ENCODE measurements at regions not wholly inside any gene's neighbourhood (a gene's known extent, or its start where the extent isn't known, plus 50 kb on each side); places are given as distances from the start of the nearest gene placed in this dataset.
"Not testable (repeated sequence)": the region's sequence is repeated elsewhere in the genome, so short reads cannot be mapped to it uniquely, and the experiment has no call there.

- not testable (repeated sequence) for H3K9ac ChIP-seq (ENCODE audit: low read length); H3K4me1 ChIP-seq (ENCODE audit: insufficient read depth, low read length); H3K4me3 ChIP-seq (ENCODE audit: low read depth in 1 of 2, low read length in 2 of 2); H3K36me3 ChIP-seq (ENCODE audit: insufficient read depth, low read length); H3K9me3 ChIP-seq (ENCODE audit: low read length); H3K27ac ChIP-seq (ENCODE audit: low read depth, low read length); H3K27me3 ChIP-seq (ENCODE audit: control insufficient read depth in 1 of 2, insufficient read depth in 2 of 2, low read length in 2 of 2)
Observed at GRCh38 chr2:16089491-16089890, 149.1 kb downstream of the MYCN start.

DNA sequence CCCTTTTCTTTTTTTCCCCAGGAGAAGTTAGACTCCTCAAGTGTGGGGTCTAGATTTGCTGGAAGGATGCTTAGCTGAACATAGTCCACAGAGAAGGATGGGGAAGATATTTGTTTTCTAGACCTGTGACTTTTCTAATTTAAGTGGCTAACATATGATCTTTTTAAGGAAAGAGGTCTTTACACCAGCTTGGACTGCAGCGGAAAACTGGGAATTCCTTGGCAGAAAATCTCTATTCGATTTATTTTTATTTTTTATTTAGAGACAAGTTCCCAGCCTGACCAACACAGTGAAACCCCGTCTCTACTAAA, 148.4 kb downstream of the MYCN start:
- no peaks in the 10 kb centered on the region for H3K27me3 ChIP-seq (ENCODE audit: control insufficient read depth in 1 of 2, insufficient read depth in 2 of 2, low read length in 2 of 2)
- no peak overlapping the region for H3K4me3 ChIP-seq (ENCODE audit: low read depth in 1 of 2, low read length in 2 of 2)
- no peaks in the 10 kb centered on the region for H3K9me3 ChIP-seq (ENCODE audit: low read length)
- H3K27ac ChIP-seq (ENCODE audit: low read depth, low read length), result no peak overlapping the region
- H3K4me1 ChIP-seq (ENCODE audit: insufficient read depth, low read length), result no peaks in the 10 kb centered on the region
- no peak overlapping the region for H3K9ac ChIP-seq (ENCODE audit: low read length)
- H3K36me3 ChIP-seq (ENCODE audit: insufficient read depth, low read length), result no peaks in the 10 kb centered on the region

DNA sequence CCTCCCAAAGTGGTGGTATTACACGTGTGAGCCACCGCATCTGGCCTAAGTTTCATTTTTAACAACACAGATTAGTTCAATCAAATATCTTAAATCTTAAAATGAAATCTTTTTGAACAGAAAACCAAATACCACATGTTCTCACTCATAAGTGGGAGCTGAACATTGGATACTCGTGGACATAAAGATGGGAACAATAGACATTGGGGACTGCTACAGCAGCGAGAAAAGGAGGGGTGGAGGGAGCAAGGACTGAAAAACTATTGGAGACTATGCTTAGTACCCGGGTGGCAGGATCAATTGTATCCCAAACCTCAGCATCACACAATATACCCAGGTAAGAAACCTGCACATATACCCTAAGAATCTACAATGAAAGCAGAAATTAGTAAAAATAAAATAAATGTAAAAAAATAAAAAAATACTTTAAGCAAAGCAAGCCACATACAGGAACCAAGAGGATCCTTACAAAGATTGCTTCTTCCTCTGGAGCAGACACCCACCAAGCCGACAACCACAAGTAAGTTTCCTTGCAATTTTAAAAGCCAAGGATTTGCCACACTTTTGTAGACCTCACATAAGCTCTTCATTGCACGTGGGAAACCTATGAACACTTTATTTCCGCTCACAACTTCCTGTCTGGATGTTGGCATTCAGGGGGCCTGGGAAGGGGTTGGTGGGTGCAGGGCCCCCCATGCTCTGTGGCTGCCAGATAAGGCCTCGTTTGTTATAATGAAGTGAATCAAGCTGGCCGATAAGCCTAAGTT, 147.9 kb downstream of the MYCN start:
- Histone ChIP-seq H3K36me3 (ENCODE audit: insufficient read depth, low read length) (no peaks in the 10 kb centered on the region), H3K9ac (ENCODE audit: low read length) (no peak overlapping the region), H3K4me3 (ENCODE audit: low read depth in 1 of 2, low read length in 2 of 2) (no peak overlapping the region), H3K27ac (ENCODE audit: low read depth, low read length) (no peak overlapping the region), H3K4me1 (ENCODE audit: insufficient read depth, low read length) (no peaks in the 10 kb centered on the region), H3K9me3 (ENCODE audit: low read length) (no peaks in the 10 kb centered on the region), H3K27me3 (ENCODE audit: control insufficient read depth in 1 of 2, insufficient read depth in 2 of 2, low read length in 2 of 2) (no peaks in the 10 kb centered on the region)

- not testable (repeated sequence) for H3K9me3 ChIP-seq (ENCODE audit: low read length); H3K27ac ChIP-seq (ENCODE audit: low read depth, low read length); H3K27me3 ChIP-seq (ENCODE audit: control insufficient read depth in 1 of 2, insufficient read depth in 2 of 2, low read length in 2 of 2); H3K4me3 ChIP-seq (ENCODE audit: low read depth in 1 of 2, low read length in 2 of 2); H3K4me1 ChIP-seq (ENCODE audit: insufficient read depth, low read length); H3K36me3 ChIP-seq (ENCODE audit: insufficient read depth, low read length); H3K9ac ChIP-seq (ENCODE audit: low read length)
Observed at GRCh38 chr2:16086136-16086535, 145.8 kb downstream of the MYCN start.

- H3K9ac ChIP-seq (ENCODE audit: low read length), result no peak overlapping the region
- H3K9me3 ChIP-seq (ENCODE audit: low read length), result no peaks in the 10 kb centered on the region
- no peak overlapping the region for H3K27ac ChIP-seq (ENCODE audit: low read depth, low read length)
- H3K36me3 ChIP-seq (ENCODE audit: insufficient read depth, low read length), result no peaks in the 10 kb centered on the region
- no peaks in the 10 kb centered on the region for H3K27me3 ChIP-seq (ENCODE audit: control insufficient read depth in 1 of 2, insufficient read depth in 2 of 2, low read length in 2 of 2)
- no peaks in the 10 kb centered on the region for H3K4me1 ChIP-seq (ENCODE audit: insufficient read depth, low read length)
- no peak overlapping the region for H3K4me3 ChIP-seq (ENCODE audit: low read depth in 1 of 2, low read length in 2 of 2)
Observed at GRCh38 chr2:16085073-16085472, 144.7 kb downstream of the MYCN start.

- Histone ChIP-seq H3K4me3 (ENCODE audit: low read depth in 1 of 2, low read length in 2 of 2) (no peak overlapping the region), H3K27me3 (ENCODE audit: control insufficient read depth in 1 of 2, insufficient read depth in 2 of 2, low read length in 2 of 2) (no peaks in the 10 kb centered on the region), H3K36me3 (ENCODE audit: insufficient read depth, low read length) (no peaks in the 10 kb centered on the region), H3K27ac (ENCODE audit: low read depth, low read length) (no peak overlapping the region), H3K4me1 (ENCODE audit: insufficient read depth, low read length) (no peaks in the 10 kb centered on the region), H3K9ac (ENCODE audit: low read length) (no peak overlapping the region), H3K9me3 (ENCODE audit: low read length) (no peaks in the 10 kb centered on the region)
Observed at GRCh38 chr2:16084274-16084673, 143.9 kb downstream of the MYCN start.

DNA sequence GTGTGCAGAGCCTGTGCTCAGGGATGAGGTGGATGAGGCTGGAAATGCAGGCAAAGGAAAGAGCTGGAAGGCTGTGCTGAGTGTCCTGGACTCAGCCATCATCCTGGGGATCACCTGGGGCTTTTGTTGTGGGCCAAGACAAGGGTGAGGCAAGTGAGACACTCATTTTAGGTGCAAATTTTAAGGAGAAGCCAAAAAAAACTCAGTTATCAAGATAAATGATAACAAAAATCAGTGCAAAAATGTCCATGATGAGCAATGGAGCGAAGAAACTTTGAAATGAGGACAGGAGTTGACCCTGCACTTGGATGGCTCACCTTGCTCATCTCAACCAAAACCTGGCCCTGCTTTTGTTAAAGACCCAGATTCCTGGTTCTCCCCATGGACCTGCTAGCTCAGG, 141.9 kb downstream of the MYCN start:
- Histone ChIP-seq H3K4me1 (ENCODE audit: insufficient read depth, low read length) (no peaks in the 10 kb centered on the region), H3K27ac (ENCODE audit: low read depth, low read length) (no peak overlapping the region), H3K27me3 (ENCODE audit: control insufficient read depth in 1 of 2, insufficient read depth in 2 of 2, low read length in 2 of 2) (no peaks in the 10 kb centered on the region), H3K4me3 (ENCODE audit: low read depth in 1 of 2, low read length in 2 of 2) (no peak overlapping the region), H3K9me3 (ENCODE audit: low read length) (no peaks in the 10 kb centered on the region), H3K9ac (ENCODE audit: low read length) (no peak overlapping the region), H3K36me3 (ENCODE audit: insufficient read depth, low read length) (no peaks in the 10 kb centered on the region)

DNA sequence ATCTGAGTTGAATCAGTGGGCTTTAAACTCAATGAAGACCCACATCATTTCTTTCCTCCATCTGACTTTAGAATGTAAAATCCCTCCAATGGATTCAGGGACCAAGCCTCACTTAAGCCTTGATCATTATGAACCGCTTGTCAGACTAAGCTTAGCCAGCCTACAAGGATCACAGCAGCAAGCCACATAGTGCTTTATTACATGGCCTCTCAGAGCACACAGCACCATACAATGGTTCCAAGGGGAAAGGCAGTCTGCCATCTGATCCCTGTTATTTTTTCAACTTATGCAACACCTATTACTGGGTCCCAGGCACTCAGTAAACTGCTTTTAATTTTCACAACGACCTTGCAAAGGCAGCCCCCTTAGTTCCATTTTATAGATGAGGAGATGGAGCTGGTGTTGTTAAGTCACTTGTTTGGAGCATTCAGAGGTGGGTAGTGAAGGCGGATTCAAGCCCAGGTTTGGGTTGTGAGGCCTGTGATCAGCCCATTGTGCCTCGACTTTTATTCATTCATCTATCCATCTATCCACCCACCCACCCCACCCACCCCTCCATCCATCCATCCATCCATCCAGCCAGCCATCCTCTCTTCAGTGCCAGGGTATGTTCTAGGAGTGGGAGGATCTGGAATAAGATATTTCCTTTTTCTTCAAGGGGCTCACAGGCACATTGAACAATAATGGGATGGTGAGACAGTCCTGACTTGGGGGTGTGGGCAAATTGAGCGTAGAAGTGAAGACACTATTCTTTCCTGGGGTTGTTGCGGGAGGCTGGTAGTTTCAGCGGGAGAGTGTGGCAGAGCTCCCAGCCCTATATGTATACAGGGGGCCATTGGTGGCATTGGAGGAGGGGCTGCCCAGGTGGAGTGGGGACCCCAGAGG, 141.2 kb downstream of the MYCN start:
- Histone ChIP-seq H3K4me3 (ENCODE audit: low read depth in 1 of 2, low read length in 2 of 2) (no peak overlapping the region), H3K9ac (ENCODE audit: low read length) (no peak overlapping the region), H3K4me1 (ENCODE audit: insufficient read depth, low read length) (no peaks in the 10 kb centered on the region), H3K27ac (ENCODE audit: low read depth, low read length) (no peak overlapping the region), H3K9me3 (ENCODE audit: low read length) (no peaks in the 10 kb centered on the region), H3K36me3 (ENCODE audit: insufficient read depth, low read length) (no peaks in the 10 kb centered on the region), H3K27me3 (ENCODE audit: control insufficient read depth in 1 of 2, insufficient read depth in 2 of 2, low read length in 2 of 2) (no peaks in the 10 kb centered on the region)

- no peak overlapping the region for H3K27ac ChIP-seq (ENCODE audit: low read depth, low read length)
- H3K36me3 ChIP-seq (ENCODE audit: insufficient read depth, low read length), result no peaks in the 10 kb centered on the region
- no peak overlapping the region for H3K4me3 ChIP-seq (ENCODE audit: low read depth in 1 of 2, low read length in 2 of 2)
- H3K9ac ChIP-seq (ENCODE audit: low read length), result no peak overlapping the region
- no peaks in the 10 kb centered on the region for H3K4me1 ChIP-seq (ENCODE audit: insufficient read depth, low read length)
- H3K27me3 ChIP-seq (ENCODE audit: control insufficient read depth in 1 of 2, insufficient read depth in 2 of 2, low read length in 2 of 2), result no peaks in the 10 kb centered on the region
- H3K9me3 ChIP-seq (ENCODE audit: low read length), result no peaks in the 10 kb centered on the region
Observed at GRCh38 chr2:16080516-16080915, 140.2 kb downstream of the MYCN start.

- H3K27me3 ChIP-seq (ENCODE audit: control insufficient read depth in 1 of 2, insufficient read depth in 2 of 2, low read length in 2 of 2), result no peaks in the 10 kb centered on the region
- no peak overlapping the region for H3K27ac ChIP-seq (ENCODE audit: low read depth, low read length)
- H3K36me3 ChIP-seq (ENCODE audit: insufficient read depth, low read length), result no peaks in the 10 kb centered on the region
- H3K9ac ChIP-seq (ENCODE audit: low read length), result no peak overlapping the region
- H3K4me1 ChIP-seq (ENCODE audit: insufficient read depth, low read length), result no peaks in the 10 kb centered on the region
- H3K9me3 ChIP-seq (ENCODE audit: low read length), result no peaks in the 10 kb centered on the region
- H3K4me3 ChIP-seq (ENCODE audit: low read depth in 1 of 2, low read length in 2 of 2), result no peak overlapping the region
Observed at GRCh38 chr2:16080071-16080470, 139.7 kb downstream of the MYCN start.

DNA sequence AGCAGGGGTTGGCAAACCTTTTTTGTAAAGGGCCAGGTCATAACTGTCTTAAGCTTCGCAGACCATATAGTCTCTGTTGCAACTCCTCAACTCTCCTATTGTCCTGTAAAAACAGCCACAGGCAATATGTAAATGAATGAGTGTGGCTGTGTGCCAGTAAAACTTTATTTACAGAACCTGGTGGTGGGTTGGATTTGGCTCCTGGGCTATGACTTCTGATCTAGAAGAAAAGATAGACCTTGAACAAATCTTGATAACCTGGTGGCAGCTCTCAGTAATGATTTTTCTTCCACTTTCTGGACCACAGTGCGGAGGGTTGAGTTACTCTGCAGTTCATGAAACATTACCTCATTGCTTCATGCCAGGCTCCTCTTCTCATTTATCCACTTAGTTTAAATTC, 139.3 kb downstream of the MYCN start:
- Histone ChIP-seq H3K27ac (ENCODE audit: low read depth, low read length) (no peak overlapping the region), H3K4me3 (ENCODE audit: low read depth in 1 of 2, low read length in 2 of 2) (no peak overlapping the region), H3K27me3 (ENCODE audit: control insufficient read depth in 1 of 2, insufficient read depth in 2 of 2, low read length in 2 of 2) (no peaks in the 10 kb centered on the region), H3K9ac (ENCODE audit: low read length) (no peak overlapping the region), H3K4me1 (ENCODE audit: insufficient read depth, low read length) (no peaks in the 10 kb centered on the region), H3K9me3 (ENCODE audit: low read length) (no peaks in the 10 kb centered on the region), H3K36me3 (ENCODE audit: insufficient read depth, low read length) (no peaks in the 10 kb centered on the region)

DNA sequence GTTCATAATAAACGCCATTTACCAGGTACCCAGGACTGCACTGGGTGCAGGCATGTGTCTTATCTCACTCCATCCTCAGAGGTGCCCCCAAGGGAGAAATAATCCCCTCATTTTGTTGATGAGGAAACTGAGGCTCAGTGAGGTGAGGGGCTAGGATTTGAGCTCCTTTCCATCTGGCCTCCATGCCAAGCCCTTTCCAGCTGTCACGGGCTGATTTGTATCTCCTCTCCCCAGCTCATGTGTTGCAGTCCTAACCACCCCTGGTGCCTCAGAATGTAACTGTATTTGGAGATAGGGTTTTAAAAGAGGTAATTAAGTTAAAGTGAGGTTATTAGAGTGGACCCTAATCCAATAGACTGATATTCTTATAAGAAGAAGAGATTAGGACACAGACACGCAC, 137.3 kb downstream of the MYCN start:
- H3K36me3 ChIP-seq (ENCODE audit: insufficient read depth, low read length), result no peaks in the 10 kb centered on the region
- H3K27ac ChIP-seq (ENCODE audit: low read depth, low read length), result no peak overlapping the region
- no peak overlapping the region for H3K9ac ChIP-seq (ENCODE audit: low read length)
- H3K4me3 ChIP-seq (ENCODE audit: low read depth in 1 of 2, low read length in 2 of 2), result no peak overlapping the region
- no peaks in the 10 kb centered on the region for H3K4me1 ChIP-seq (ENCODE audit: insufficient read depth, low read length)
- H3K9me3 ChIP-seq (ENCODE audit: low read length), result no peaks in the 10 kb centered on the region
- no peaks in the 10 kb centered on the region for H3K27me3 ChIP-seq (ENCODE audit: control insufficient read depth in 1 of 2, insufficient read depth in 2 of 2, low read length in 2 of 2)
